Activated CD8-positive, alpha-beta memory T cell treated with anti-CD3 and anti-CD28 coated beads for 1 hour (primary cell): ENCODE measurements at regions not wholly inside any gene's neighbourhood (a gene's known extent, or its start where the extent isn't known, plus 50 kb on each side); places are given as distances from the start of the nearest gene placed in this dataset.

Source experiments
- DNase-seq, 2 donors: peaks; one replicate each; pipeline ENCODE4 v3.0.0-alpha.2; 2020; ENCODE audit warnings: low read depth in 1 of 2; ENCODE audit errors: extremely low read depth in 1 of 2

- no peak for DNase-seq
Measured at GRCh38 chr14:97027256-97027999, 230.2 kb downstream of the VRK1 start.

DNA sequence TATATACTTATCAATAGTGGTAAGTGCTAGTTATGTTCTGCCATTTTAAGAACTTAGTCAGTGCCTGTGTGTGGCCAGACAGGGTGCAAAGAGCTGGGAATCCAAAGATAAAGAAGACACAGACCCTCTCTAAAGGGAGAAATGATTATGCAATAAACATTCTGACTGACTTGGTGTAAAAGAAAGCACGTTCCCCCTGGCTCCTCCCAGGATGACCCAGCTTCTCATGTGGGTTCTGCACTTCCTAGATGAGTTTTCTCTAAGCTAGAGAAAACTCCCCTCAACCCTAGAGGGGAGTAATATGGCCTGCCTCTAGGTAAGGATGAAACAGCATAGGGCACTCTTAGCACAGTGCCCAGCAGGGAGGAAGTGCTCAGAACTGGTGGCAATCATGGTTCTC is 231.2 kb downstream of the VRK1 start:
- DNase-seq, result no peak

DNA sequence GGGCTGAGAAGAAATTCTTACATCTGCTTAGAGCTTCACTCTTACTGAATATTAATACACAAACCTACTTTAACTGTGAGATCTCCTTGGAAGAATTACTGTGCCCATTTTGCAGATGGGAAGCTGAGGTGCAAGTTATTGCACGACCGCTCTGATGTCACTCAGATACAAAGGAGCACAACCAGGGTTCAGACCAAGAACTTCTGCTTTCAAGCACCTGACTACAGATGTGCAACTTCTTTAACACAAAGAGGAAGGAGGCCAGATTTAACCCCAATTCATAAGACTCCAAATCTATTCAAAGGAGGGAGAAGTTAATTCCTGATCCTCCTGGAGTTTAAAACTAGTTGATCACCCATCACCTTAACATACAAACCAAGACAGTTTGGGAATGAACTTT is 232.6 kb downstream of the VRK1 start:
- DNase-seq, result no peak

DNA sequence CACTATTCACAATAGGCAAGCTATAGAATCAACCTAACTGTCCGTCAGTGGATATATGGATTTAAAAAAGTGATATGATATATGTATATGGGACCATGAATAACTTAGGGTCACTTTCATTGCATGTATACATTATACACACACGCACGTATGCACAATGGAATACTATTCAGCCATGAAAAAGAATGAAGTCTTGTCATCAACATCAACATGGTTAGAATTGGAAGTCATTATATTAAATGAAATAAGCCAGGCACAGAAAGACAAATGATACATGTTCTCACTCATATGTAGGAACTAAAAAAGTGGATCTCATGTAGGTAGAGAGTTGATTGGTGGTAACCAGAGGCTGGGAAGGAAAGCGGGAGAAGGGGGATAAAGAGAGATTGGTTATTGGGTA is 234.3 kb downstream of the VRK1 start:
- no peak for DNase-seq

DNA sequence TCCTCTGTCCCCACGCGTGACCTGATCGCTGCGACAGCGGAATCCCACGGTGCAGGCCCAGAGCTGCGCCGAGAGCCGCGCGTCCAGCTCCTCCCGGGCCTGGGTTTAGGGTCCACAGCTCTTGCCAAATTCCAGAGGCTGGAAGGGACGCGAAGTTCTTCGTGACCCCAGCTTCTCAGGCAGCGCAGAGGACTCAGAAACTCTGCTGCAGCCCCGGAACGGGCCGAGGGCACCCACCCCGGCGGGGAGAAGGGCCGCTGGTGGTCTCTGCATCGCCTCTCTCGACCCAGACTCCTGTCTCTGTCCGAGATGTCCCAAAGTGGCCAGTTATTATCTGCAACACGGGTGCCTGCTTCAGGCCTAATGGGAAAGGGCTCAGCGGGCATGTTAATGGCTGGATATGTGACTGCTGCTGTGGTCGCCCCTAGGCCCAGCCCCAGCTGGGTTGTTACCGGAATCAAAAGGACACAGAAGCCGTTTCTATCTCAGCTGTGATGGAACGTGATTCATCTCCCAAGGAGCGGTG is 236.4 kb downstream of the VRK1 start:
- no peak for DNase-seq

- no peak for DNase-seq
Measured at GRCh38 chr14:97036086-97036852, 239.1 kb downstream of the VRK1 start.

DNA sequence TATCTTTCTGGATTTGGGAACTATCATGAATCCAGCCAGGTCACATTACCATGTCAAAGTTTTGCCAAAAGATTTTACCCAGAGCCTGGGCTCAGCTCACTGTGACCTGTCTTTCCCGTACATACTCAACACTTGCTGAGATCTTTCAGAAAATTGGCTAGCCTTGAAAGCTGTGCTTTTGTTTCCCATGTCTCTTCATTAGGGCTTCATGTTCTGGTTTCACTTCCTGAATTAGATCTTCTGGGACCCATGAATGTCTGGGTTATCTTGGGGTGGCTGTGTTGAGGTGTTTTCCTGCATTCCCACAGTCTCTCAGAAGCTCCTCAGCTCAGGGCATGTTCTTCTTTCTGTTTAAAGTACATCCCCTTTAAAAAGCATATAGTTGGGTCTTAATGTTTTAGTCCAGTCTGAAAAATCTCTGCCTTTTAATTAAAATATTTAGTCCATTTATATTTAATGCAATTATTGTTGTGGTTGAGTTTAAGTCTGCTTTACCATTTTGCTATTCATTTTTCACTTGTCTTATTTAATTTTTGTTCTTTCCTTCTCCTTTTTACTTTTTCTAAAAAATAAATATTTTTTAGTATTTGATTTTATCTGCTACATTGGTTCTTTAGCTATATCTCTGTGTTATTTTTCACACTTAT is 242.7 kb downstream of the VRK1 start:
- DNase-seq, result no peak

GRCh38 chr14:97046967-97047366 is 249.8 kb downstream of the VRK1 start:
- DNase-seq, result no peak

DNA sequence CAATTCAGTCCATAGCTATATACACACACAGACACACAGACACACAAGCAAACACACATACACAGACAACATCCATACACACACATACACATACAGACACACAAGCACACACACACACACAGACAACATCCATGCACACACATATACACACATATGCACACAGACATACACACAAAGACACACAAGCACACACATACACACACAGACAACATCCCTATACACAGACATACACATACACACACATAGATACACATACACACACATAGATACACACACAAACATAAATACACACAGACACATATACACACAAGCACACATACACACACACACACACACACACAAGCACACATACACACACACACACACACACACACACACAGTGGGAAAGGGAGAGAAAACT is 254.8 kb downstream of the VRK1 start:
- DNase-seq, result no peak

DNA sequence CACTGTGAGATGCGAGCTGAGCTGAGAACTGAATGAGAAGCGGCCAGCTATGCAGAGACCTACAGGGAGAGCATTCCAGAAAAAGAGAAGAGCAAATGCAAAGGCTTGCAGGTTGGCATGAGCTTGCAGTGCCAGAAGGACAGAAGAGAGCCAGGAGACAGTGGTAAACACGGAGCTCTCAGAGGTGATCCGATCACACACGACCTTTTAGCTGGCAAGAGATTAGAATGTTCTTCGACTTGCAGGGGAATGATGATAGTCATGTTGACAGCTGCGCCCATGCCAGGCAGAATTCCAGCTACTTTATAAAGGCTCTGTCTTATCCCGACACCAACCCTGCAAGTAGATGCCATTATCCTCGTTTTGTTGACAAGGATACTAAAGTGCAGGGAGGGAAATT is 256.8 kb downstream of the VRK1 start:
- no peak for DNase-seq

DNA sequence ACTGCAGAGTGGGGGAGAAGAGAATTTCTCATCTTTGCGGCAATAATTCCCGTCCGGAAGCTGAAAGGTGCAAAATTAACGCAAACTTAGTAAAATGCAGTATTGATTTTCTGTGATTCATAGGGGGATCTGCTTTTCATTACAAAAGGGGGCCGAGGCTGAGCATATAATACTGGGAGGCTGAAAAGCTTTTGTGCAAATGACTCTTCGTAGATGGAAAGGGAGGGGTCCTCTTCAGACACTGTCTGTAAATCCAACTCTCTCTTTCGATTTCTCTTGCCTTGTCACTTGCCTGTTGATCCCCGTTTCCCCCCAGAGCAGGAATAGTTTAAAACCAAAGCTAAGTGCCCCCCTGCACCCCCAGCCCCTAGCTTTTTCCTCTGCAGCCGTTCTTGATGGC is 258.2 kb downstream of the VRK1 start:
- no peak for DNase-seq

DNA sequence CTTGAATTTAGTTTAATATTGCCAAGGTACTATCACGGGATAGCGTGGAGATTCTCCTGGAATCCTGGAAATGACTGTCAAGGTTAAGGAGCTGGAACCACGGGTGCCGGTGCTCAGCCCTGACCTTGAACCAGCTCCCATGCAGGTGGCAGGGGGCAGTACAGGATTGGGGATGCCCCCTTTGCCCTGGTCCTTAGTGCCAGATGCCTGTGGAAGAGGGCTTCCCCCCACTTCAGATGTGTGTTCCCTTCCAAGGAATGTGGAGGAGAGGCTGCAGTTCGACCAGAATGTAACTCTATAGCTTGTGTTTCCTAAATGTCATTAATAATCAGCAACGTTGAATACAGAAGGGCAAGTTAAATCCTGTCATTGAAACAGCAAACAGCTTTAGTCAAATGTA is 258.9 kb downstream of the VRK1 start:
- DNase-seq, result no peak

GRCh38 chr14:97057238-97058073 is 260.3 kb downstream of the VRK1 start:
- no peak for DNase-seq

DNA sequence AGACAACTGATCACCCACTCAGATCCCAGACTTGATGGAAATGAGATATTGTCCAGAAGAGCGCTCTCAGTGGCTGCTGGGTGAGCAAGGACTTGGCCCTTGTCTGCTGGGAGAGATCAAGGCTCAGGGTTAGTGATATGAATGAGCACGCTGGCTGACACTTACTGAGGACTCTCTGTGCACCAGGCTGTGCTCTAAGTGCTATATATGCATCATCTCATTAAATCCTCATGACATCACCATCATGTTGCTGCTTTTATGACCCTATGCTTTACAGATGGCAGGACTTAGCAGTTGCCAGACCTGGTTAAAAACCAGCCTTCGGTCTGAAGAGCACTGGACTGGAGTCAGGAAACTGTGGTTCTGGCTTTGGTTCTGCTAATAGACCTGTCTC is 260.9 kb downstream of the VRK1 start:
- DNase-seq, result no peak

- no peak for DNase-seq
Measured at GRCh38 chr14:97058589-97058988, 261.4 kb downstream of the VRK1 start.

DNA sequence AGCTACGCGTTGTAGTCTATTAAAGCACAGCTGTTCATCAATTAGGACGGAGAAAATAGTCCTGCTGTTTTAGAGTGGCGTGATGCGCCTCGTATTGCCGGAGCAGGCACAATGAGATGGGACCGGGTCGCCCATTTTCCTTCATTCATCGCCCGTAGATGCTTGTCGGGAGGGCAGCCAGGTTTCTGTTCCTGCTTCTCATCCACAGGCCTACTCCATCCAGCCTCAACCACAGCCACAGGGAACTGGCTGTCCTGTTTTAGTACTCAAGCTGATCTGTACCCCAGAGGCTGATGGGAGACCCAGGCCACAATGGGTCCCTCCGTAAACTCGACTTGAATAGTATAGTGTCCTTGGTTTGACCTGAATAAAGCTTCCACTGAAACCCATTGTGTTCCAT is 264.0 kb downstream of the VRK1 start:
- no peak for DNase-seq

DNA sequence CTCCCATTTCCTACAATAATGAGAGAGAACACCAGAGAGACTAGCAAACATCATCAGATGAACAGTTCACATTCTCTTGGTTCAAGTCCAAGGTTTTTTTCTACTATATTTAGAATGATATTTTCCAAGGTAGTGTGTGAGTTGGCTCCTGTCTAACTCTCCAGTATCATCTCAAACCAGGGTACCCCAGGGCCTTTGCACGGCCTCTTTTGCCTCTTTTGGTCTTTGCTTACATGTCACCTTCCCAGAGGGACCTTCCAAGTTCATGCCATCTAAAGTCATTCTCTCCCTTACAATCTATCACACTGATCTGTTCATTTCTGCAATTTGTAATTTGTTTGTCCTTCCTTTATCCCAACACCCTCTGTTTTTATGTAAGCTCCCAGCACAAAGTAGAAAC is 264.5 kb downstream of the VRK1 start:
- no peak for DNase-seq

DNA sequence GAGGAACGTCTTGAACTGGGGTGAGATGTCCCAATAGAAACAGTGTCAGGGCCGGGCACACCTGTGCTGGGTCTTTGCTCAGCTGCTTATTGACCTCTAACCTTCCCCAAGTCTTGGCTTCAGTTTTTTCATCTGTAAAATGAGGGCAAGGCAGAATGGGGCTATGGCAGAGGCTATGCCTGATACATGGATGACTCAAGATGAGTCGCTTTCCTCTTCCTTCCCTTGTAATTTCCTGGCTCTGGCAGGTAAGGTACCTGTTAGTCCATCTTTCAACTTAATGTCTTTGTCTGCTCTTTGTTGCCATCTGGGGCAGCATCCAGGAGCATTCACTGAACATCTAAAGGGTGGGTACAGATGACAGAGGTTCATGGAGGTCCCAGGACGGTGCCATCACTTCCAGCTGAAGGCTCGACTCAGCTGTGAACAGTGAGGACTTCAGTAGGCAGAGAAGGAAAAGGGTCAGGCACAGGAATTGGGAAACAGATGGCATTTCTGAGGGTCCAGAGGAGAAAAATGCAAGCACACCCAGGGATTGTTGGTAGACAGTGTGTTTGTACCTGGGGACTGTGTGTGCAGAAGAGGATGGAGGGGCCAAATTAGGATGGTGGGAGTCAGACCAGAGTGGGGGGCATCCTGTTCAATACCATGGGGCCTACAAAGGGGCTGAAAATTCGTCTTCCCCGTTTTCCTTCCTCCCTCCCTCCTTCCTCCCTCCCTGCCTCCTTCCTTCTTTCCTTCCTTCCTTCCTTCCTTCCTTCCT is 268.3 kb downstream of the VRK1 start:
- DNase-seq, result no peak

GRCh38 chr14:97066068-97066899 is 269.1 kb downstream of the VRK1 start:
- no peak for DNase-seq
